ENCODE measurements at regions not wholly inside any gene's neighbourhood (a gene's known extent, or its start where the extent isn't known, plus 50 kb on each side); places are given as distances from the start of the nearest gene placed in this dataset.

DNA sequence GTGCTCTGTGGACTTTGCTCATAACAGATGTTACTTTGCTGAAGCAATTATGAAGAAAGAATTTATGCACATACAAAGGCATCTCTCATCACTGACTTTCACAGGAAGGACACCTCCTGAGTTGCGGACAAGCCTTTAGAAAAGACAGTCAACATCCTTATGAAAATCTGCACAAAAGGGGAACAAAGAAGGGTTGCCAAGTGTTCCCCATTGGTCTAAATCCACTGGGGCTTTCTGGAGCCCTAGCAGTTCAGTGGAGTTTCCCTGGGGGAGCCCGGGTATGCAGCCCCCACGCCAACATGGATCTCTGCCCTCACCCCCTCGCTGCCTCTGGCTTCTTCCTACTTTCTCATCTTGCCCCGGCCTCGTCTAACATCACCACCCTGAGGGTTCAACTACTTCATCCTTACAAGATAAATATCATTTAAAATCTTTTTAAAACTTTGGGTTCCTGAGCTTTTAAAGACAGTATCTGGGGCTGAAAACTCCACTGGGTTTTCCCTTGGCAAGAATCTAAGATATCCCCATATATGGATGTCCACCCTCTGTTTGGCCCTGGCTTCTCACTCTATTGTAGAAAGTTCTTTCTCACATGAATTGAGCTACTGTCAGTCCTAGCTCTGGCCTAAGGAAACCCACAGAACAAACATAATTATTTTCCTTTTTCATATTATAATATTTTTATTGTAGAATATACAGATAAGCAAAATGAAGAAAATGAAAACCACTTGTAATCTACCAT, 207.9 kb upstream of the RGMA start:
- no peak for DNase-seq

DNA sequence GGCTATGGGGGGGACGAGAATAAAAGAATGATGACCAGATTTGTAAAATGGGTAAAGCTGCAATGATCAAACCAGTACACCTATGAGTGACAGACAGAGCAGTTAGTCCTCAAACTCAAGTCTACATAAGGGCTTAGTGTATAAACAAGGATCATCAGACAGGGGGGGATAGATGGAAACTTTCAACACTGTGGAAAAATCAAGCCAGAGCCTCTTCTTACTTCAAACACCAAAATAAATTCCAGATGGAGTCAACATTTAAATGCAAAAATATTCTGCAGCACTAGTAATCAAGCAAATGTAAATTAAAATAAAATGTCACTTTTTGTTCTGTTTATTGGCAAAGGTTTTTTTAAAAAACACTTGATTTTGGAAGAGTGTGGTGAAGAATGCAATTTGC, 205.9 kb upstream of the RGMA start:
- no peak for DNase-seq

DNA sequence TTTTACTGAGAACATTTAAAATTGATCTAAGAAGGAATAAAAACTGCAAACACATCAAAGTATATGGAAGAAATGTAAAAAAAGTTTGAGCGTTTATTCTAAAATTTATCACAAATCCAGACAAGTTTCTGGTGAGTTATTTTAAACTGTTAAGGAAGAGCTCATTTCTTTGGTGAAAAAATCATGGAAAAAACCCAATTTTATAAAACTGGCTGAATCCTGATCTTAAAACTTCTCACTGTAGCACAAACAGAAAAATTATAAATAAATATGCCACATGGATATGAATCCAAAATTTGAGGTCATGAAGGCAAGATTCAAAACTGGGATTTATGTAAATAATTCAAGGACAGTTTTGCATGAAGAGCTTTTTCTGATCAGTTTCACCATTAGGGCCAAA, 205.1 kb upstream of the RGMA start:
- no peak for DNase-seq

DNA sequence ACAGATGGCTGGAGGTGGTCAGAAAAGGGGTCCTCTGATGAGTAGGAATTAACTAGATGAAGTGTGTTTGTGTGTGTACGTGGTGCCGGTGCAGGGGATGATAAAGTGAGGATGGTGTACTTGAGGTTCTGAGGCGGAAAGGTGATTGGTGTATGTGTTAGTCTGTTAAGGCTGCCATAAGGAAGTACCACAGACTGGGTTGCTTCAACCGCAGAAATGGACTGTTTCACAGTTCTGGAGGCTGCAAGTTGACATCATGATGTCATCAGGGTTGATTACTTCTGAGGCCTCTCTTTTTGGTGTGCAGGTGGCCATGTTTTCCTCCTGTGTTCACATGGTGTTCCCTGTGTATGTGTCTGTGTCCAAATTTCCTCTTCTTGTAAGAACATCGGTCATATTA, 202.4 kb upstream of the RGMA start:
- DNase-seq = no peak

DNA sequence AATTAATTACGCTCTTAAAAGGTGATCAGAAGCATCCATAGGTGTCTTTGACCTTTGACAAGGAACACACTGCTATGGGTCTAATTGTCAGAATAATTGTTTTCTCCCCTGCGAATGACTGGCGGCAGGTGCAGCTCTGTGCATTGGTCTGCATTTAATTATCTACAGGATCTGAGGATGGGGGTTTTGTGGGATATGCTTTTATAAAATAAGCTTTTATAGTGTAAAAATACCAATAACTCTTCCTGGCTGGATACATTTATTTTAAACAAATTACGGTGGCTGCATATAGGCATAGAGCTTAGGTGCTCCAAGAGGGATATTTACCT, 201.6 kb upstream of the RGMA start:
- DNase-seq = no peak

DNA sequence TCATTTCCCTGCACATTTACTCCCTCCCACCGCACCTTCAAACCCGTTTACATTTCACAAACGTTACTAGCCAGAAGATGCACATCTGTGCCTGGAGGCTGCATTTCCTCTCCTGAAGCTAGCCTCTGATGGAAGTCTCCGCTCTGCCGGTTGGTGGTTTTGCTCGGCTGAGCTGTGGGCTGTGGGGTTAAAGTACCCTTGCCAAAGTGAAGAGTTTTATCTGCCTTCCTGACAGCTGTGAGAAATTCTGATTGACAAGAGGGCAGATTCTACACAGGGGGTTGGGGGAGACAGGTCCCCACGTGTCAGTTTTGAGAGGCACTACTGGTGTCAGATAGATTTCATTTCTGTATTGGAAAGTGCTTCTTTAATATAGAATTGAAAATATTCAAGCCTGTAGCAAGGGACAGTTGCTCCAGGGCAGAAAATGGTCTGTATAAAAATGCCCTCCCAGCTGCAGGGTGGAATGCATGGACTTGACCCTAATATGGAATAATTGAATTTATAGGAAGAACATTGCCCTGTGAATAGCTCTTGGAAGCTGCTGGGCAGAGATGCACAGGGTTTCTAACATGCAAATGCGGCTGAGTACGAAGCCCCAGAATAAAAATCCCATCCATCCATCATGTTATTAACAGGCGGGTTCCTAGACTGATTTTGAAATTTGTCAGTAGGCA, 201.1 kb upstream of the RGMA start:
- peak; percentile 41 for DNase-seq

DNA sequence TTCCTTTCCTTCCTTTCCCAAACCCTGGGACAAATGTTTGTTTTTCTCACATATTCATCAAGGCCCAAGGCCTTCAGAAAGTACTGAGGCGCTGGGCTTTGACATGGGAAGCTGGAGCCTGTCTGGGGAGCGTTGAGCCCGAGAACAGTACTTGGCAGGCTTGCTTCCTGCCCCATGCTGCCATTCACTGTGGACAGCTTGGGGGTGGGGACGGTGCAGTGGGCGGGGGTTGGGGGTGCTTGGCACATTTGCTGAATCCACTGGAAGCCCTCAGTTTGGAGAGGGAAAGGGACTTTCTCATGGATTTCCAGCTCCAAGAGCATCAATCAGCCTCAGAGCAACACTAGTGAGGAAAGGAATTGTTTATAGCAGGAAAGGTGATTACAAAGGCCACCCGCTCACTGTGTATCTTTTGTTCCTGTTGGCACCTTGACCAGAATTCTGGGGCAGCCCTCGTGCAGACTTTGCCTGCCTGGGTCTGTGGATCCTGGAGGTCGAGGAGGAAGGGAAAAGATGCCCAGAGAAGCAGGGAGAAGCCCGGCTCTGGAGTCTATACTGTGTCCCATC, 199.8 kb upstream of the RGMA start:
- DNase-seq = no peak

DNA sequence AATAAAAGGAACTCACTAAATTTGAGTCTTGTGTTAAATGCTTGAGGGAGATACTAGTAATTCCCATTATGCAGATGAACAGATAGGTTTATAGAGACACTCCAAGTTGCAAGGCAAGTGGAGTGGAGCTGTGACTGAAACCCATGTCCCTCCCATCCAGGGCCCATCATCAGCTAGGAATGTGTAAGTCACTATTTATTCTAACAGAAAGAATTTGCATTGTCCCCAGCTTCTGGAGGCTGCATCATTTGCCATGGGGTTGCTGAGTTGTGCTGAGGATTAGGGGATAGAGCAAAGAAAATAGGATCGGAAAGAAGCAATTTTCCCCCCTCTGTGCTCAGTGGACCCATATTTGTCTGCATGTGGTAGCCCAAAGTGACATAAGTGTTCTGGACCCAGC, 197.4 kb upstream of the RGMA start:
- DNase-seq = no peak

DNA sequence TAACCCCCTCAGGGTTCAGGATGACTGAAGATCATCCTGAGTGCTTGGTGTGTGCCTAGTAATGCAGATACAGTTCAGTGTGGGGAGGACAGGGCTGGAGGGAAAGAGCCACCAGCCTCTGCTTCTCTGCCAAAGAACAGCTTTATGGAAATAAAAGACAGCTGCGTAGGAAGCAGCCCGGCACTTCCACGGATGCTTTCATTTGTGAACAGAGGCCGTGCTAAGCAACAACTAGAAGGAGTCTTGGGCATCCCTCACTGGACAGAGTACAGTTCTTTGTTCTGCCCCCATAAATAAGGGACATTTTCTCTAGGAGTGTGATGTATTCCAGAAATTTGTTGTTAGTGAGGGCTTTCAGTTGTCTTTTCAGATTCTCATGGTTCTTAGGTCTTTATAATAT, 194.8 kb upstream of the RGMA start:
- DNase-seq = no peak

DNA sequence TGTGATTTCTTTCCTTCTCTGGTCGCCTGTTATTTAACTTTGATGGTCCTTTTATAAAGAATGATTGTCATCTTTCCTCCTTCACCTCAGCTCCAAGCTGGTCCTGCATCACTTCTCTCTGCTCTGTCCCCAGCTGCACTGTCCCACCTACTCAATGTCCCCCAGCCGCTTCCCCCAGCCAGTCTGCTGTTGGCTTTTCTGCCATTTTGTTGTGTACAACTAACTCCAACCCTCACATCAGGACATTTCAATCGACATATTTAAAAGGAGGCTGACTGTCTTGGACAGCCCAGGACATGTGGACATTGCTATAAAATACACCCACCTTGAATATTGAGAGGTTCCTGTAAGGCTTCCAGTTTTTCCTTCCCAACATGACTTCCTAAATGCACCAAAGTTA, 193.8 kb upstream of the RGMA start:
- DNase-seq = no peak

DNA sequence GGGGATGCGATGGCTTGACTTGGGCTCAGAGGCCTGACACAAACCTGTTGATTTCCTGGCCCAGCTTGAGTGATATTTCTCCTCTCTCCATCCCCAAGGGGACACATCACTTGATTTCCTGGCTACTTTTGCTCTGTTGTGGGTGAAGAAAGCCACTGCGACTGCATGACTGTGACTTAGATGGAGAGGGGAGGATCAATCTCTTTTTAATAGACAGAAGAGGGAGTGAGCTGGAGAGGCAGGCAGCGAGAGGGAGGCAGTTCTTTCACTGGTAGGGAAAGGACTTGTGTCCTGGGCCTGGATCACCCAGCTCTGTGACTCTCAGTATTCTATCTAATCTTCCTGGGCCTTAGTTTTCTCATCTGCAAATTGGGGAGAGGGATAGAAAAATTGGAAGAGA, 189.8 kb upstream of the RGMA start:
- DNase-seq = no peak

DNA sequence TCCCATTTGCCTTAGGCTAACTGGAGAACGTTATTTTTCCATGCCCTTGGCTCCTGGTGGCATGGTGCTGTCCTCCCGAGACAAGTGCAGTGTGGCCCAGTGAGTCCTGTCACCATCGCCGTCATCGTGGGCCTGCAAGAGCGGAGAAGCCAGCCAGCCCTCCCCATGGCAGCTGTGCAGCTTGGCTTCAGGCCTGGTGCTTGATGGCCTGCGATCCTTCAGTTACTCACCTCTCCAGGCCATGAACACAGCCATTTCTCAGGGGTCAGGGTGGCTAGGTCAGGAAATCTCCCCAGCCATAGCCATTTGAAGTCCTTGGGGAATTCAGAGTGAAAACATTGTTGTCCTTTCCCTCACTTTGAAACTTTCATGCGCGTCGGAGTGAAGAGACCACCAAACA, 189.0 kb upstream of the RGMA start:
- no peak for DNase-seq

DNA sequence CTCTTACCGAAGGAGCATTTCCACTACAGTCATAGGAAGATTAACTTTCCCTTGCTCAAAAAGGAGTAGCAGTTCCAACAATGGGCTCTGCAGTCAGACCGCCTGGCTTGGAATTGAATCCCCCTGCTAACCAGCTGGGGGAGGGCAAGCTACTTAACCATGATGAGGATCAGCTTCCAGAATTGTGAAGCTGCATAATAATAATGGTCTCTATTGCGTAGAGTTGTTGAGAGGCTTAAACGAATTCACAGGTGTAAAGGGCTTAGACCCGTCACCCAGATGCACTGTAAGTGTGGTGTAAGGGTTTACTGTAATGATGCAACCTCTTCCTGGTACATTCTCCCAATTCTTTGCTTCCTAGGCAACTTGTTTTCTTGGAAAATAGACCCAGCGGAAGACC, 185.2 kb upstream of the RGMA start:
- DNase-seq = peak; percentile 29

DNA sequence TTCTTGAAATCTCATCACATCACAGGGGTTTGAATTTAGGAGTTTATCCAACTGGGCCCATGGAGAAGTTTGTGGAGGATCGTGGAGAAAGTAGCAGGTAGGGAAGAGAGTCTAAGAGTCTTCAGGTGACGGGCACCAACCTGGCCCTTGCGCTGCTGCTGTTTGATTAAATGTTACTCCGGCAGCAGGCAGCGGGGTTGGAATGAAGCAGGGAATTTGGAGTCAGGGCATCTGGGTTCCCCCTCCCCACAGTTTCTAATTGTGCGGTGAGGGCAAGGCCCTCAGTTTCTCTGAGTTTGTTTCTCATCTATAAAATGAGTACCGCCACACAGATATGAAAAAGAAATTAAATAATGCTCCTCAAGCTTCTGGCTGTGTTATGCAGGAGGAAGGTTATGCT, 182.9 kb upstream of the RGMA start:
- DNase-seq = no peak

DNA sequence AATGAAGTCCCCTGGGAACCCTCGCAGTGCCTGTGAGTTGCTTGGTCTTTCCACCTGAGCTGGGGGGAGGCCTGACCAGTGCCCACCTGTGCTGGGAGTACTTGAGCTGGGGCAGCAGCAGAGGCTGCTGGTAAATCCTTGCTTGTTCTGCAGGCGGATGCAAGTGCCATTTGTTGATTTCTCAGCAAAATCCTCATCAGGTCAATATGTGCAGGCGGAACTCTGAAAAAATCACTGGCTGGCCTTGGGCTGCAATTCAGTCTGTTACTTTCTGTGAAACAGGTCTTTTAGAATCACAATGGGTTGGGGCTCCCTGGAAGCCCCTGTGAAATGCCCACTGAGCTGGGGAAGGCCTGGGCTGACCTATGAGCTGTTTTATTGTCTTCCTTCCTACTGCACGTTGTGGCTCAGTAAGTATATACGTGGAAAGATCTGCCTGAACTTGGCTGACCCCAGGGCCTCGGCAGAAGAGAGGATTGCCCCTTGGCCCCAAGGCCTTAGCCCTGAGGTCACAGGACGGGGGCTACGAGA, 182.0 kb upstream of the RGMA start:
- no peak for DNase-seq

DNA sequence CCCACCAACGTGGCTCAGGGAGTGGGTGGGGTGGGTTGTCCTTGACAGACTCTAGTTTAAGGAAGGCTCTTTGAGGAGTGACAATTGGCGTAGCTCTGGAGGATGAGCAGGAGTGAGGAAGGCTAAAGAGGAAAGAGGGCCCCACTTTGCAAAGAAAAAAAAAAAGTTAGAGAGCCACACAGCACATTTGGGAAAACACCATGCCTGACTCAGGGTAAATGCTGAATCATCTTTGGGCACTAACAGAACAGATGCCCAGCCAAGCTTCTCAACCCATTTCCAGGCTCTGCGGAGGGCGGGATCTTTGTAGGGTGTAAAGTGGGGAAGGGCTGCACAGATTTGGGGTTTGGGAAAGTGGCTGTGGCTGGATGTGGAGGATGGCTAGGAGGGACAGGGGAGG, 179.1 kb upstream of the RGMA start:
- DNase-seq = no peak

DNA sequence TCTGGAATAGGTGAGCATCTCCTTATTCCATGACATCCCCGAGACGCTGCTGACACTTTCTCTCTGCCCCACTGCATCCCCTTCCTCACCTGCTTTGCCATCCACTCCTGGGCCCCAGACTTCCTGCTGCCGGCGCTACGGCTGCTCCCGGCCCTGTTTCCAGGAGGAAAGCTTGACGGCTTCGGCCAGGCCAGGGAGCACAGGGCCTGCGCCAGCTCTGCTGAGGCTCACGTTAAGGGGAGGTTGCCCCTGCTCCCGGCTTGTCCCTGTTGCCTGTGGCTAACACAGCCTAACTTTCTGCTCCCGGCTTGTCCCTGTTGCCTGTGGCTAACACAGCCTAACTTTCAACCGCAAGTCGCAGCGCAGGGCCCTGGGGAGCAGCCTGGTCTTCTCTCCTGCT, 177.3 kb upstream of the RGMA start:
- no peak for DNase-seq

DNA sequence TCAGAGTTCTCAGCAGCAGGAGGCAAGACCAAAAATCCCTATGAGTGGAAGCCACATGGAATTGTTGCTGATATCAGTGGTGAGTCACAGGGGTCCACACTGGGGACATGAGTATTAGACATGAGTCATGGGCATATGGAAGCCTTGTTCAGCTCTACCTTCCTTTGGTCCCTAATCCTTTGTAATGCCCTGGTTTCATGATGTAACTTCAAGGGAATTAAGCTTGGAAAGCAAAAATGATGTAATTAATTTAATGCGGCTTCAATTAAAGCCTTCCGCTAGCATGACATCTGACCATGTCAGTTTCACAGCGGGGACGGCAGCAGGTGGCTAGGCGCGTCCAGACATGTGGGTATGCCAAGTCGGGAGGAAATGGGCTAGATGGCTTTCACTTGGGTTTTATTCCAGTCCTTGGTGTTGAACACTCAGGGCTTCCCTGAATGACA, 176.1 kb upstream of the RGMA start:
- peak; percentile 42 for DNase-seq

DNA sequence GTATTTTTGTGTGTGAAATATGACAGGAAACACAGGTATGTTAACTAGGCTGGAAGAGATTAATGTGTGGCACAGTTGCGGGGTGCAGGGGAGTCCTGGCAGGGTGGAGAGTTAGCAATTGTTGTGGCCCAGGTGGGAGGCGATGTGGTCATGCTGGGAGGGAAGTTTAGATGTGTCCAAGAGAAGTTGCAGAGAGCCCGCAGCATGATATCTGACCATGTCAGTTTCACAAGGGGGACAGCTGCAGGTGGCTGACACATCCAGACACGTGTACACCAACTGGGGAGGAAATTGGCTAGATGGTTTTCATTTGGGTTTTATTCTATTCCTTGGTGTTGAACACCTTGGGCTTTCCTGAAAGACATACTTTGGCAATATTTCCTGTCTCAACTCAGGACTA, 172.8 kb upstream of the RGMA start:
- DNase-seq = no peak

DNA sequence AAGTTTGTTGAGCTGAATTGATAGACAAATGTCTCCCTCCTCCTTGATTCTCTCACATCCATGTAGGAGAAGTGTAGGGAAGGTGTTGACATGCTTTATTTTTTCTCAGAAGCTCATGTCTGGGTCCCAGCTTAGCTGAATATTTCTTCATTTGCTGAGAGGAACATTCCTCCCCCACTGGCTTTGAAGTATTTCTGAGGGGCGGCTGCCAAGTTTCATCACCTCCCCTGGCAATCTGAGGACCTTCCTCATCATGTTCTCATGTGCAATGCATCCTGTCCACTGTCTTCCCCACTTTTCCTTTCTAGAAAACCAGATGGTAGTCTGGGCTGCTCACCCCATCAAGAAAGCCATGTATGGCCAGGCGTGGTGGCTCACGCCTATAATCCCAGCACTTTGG, 168.9 kb upstream of the RGMA start:
- DNase-seq = no peak

DNA sequence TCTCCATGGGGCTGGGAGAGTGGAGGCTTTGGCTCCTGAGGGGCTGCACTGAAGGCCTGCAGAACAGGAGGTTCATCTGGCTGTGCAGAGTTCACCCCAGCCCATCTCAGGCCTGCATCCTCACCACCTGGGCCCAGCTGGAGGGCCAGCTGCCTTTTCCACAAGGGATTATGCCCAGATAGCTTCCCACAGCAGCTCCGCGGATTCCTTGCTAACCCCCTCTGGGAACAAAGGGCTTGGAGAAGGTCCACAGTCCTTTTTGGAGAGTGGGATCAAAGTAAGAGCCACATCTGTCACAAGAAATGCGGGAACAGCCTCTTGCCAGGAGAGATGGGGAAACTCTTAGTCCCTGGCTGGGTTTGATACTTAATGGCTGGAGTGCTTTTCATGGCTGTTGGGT, 164.7 kb upstream of the RGMA start:
- peak; percentile 45 for DNase-seq

DNA sequence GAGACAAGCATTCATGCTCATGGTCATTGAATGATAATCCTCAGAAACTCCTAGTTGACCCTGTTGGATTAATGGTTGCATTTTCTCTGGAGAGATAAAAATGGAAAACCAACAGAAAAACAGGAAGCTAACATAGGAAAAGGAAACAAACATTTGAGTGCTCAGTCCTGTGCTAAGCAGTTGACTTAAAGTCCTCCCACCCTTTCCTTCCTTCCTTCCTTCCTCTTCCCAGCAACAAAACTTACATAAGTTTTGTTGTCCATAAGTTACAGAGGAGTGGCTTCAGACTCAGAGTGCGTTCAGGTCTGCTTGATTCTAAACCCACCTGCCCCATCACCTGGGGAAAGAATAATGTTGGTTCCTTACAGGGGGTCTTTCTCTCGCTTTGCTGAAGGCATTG, 163.8 kb upstream of the RGMA start:
- no peak for DNase-seq

DNA sequence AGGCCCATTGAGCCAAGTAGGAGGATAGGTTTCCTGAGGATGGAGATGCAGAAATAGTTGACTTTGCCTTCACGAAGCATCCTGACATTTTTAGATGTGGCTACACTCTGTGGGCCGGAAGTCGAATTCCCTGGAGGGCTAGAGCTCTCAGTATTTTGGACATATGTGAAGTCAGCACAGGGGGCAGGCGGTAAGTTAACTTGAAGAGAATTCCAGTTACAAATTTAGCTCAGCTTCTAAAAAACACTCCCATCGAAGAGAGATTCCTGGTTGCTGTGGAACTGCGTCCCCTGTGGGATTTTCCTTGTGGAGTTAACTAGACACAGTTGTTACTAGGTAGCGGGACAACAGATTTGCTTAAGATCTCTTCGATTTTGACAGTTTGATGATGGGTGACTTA, 161.9 kb upstream of the RGMA start:
- no peak for DNase-seq

DNA sequence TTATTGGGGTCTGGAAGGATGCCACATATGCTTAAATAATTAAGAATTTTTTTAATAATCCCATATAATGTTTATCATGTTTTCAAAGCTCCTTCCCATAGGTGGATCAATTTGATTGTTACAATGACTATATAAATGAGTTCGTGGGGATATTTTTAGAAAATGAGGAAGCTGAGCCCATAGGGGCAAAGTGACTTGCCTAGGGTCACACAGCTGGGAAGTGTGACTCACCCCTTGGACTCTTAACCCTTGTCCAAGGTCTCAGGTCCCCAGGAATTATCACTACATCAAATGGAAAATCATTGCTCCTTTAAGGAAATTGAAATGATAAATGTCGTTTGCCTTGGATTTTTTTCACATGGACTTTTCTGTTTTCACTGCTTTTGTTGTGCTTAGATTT, 161.2 kb upstream of the RGMA start:
- no peak for DNase-seq

DNA sequence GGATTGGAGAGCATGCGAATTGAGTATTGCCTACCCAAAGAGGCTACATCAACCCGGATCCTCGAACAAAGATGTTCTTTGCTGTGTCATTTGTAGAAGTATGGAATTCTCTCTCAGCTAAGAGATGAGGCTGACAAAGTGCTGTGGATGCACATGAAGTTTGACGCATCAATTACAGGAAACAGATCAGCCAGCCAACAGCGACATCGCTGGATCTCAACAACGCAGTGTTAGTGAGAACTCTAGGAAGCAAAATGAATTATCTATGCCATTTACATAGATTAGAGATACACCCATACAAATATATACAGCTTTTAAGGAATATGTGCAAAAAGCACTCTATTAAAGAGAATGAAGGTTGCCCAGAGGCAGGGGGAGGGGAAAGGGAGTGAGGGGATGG, 160.6 kb upstream of the RGMA start:
- DNase-seq = no peak
